Activated T-cell treated with anti-CD3 and anti-CD28 coated beads, Interleukin-2, amount 50 U/mL, for 1 hour (primary cell): ENCODE measurements at regions not wholly inside any gene's neighbourhood (a gene's known extent, or its start where the extent isn't known, plus 50 kb on each side); places are given as distances from the start of the nearest gene placed in this dataset.

Experiments
- DNase-seq: peaks from one replicate; pipeline ENCODE4 v3.0.0-alpha.2; 2020

DNA sequence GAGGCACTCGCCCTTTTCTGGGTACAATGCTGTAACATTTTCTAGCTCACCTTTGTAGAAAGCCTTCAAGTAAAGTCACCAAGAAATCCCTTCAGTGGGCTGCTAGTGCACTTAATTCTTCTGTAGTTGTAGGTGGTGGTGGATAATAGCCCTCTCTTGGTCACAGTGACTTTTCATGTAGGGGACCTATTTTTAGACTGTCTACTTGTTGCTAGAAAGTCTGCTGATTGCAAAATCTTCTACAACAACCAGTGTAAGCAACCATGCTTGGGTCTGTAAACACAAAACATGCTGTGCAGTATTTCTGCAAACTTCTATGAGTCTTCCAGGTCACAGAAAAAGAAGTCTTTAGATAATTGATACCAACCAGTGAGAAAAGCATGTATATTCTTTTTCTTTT is 55.6 kb downstream of the PBDC1 start:
- DNase-seq, result no peak

DNA sequence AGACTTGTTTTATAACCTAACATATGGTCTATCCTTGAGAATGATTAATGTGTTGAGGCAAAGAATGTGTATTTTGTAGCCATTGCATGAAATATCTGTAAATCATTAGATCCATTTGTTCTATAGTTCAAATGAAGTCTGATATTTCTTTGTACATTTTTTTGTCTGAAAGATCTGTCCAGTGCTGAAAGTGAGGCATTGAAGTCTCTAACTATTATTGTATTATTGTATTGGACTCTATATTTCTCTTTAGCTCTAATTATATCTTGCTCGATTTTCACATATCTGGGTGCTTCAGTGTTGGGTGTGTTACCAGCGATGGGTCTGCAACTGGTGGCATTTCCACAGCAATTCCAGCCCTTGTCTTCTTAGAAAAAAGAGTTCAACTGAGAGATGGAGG is 76.0 kb downstream of the PBDC1 start:
- no peak for DNase-seq

DNA sequence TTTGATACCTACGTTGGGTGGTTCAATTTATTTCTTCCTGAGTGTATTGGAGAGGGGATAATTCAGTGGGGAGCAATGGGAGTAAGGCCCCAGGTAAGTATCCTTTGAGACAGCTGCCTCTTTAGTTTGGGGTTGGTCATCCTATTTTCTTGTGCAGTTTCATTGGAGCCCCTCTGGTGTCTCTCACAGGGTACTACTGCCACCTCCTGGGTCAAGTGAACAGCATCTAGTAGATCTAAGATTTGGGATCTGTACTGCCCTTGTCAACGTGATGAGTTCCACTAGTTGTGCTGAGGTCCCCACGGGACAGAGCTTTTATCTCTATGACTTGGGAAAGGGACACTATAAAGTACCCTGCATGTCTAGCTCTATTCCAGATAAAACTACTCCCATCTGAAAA is 80.6 kb downstream of the PBDC1 start:
- DNase-seq, result peak; percentile 25

DNA sequence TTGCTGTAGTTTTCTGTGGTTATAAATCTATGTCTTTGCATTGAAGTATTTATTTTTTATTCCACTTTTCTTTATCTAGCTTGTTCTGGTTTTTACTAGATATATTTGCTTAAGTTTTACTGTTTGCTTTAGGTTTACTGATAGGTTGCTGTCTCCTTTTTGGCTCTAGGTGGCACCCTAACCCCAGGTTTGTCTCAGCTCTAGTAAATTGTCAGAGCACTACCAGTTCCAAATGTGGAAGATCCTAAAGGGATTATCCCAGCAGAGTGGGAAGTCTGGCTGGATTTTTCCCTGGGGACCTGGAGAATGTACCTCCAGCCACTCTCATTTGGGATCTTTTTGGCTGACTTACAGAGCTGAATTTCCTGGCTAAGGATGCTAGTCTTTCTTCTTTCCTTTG is 106.1 kb downstream of the PBDC1 start:
- no peak for DNase-seq
